ENCODE measurements at regions not wholly inside any gene's neighbourhood (a gene's known extent, or its start where the extent isn't known, plus 50 kb on each side); places are given as distances from the start of the nearest gene placed in this dataset.

- Mint-ChIP-seq H3K36me3 (no peaks in the 10 kb centered on the region), H3K9me3 (peaks cover 17% of the 10 kb centered on the region), H3K4me3 (no peak overlapping the region), H3K27me3 (ENCODE audit: low read depth) (no peaks in the 10 kb centered on the region), H3K27ac (no peak overlapping the region), H3K4me1 (no peaks in the 10 kb centered on the region)
- no peak for DNase-seq (ENCODE audit: low spot score in 2 of 2, unreplicated experiment in 2 of 2)
- TF ChIP-seq CTCF (IDR thresholded peaks at IDR 0.05; ENCODE audit: unreplicated experiment), result no peak
These were observed 411.5 kb upstream of the PROK2 start for GRCh38 chr3:72196377-72196929.

- Mint-ChIP-seq H3K27me3 (ENCODE audit: low read depth) (peaks cover under 1% of the 10 kb centered on the region), H3K27ac (no peak overlapping the region), H3K36me3 (no peaks in the 10 kb centered on the region), H3K4me1 (no peaks in the 10 kb centered on the region), H3K4me3 (no peak overlapping the region), H3K9me3 (peaks cover 20% of the 10 kb centered on the region)
- no peak for TF ChIP-seq CTCF (IDR thresholded peaks at IDR 0.05; ENCODE audit: unreplicated experiment)
- DNase-seq (ENCODE audit: low spot score in 2 of 2, unreplicated experiment in 2 of 2), result no peak
These were observed 410.9 kb upstream of the PROK2 start for GRCh38 chr3:72195895-72196294.

- TF ChIP-seq CTCF (IDR thresholded peaks at IDR 0.05; ENCODE audit: unreplicated experiment), result no peak
- DNase-seq (ENCODE audit: low spot score in 2 of 2, unreplicated experiment in 2 of 2), result no peak
- Mint-ChIP-seq H3K36me3 (no peaks in the 10 kb centered on the region), H3K4me1 (no peaks in the 10 kb centered on the region), H3K27me3 (ENCODE audit: low read depth) (peaks cover 4% of the 10 kb centered on the region), H3K4me3 (no peak overlapping the region), H3K27ac (no peak overlapping the region), H3K9me3 (peaks cover 14% of the 10 kb centered on the region)
These were observed 409.5 kb upstream of the PROK2 start for GRCh38 chr3:72194458-72194857.

GRCh38 chr3:72193771-72194430 is 409.0 kb upstream of the PROK2 start:
- H3K36me3 Mint-ChIP-seq, result no peaks in the 10 kb centered on the region
- no peak for TF ChIP-seq CTCF (IDR thresholded peaks at IDR 0.05; ENCODE audit: unreplicated experiment)
- no peak overlapping the region for H3K4me3 Mint-ChIP-seq
- no peak for DNase-seq (ENCODE audit: low spot score in 2 of 2, unreplicated experiment in 2 of 2)
- no peak overlapping the region for H3K27ac Mint-ChIP-seq
- H3K9me3 Mint-ChIP-seq, result peaks cover 14% of the 10 kb centered on the region
- H3K27me3 Mint-ChIP-seq (ENCODE audit: low read depth), result peaks cover 4% of the 10 kb centered on the region
- H3K4me1 Mint-ChIP-seq, result no peaks in the 10 kb centered on the region

GRCh38 chr3:72192572-72192971 is 407.6 kb upstream of the PROK2 start:
- no peak overlapping the region for H3K27ac Mint-ChIP-seq
- peaks cover 14% of the 10 kb centered on the region for H3K9me3 Mint-ChIP-seq
- H3K36me3 Mint-ChIP-seq, result no peaks in the 10 kb centered on the region
- DNase-seq (ENCODE audit: low spot score in 2 of 2, unreplicated experiment in 2 of 2), result no peak
- no peaks in the 10 kb centered on the region for H3K4me1 Mint-ChIP-seq
- no peak for TF ChIP-seq CTCF (IDR thresholded peaks at IDR 0.05; ENCODE audit: unreplicated experiment)
- no peak overlapping the region for H3K4me3 Mint-ChIP-seq
- peaks cover 4% of the 10 kb centered on the region for H3K27me3 Mint-ChIP-seq (ENCODE audit: low read depth)
